Left ventricle myocardium inferior (tissue), 1 donor: ENCODE measurements at regions not wholly inside any gene's neighbourhood (a gene's known extent, or its start where the extent isn't known, plus 50 kb on each side); places are given as distances from the start of the nearest gene placed in this dataset.

ENCODE experiments used
- DNase-seq: peaks from one replicate; pipeline ENCODE4 v3.0.0-alpha.2; 2020
- H3K27ac ChIP-seq: fragments of 200-600 bp; replicated peaks from 2 replicates; pipeline ENCODE4 v1.8.0; 2021
- H3K27me3 ChIP-seq: fragments of 200-600 bp; 2 replicates; pipeline ENCODE4 v1.8.0; 2021; ENCODE audit warnings: low read depth
- H3K36me3 ChIP-seq: fragments of 200-600 bp; 2 replicates; pipeline ENCODE4 v1.8.0; 2021
- H3K4me1 ChIP-seq: fragments of 200-600 bp; 2 replicates; pipeline ENCODE4 v1.8.0; 2021
- H3K4me3 ChIP-seq: fragments of 200-600 bp; 2 replicates; pipeline ENCODE4 v1.8.0; 2021; ENCODE audit warnings: mild to moderate bottlenecking, moderate library complexity
- H3K9me3 ChIP-seq: fragments of 200-600 bp; replicated peaks from 2 replicates; pipeline ENCODE4 v1.8.0; 2021
- intact Hi-C: fragments of 100-400 bp; cut with micrococcal nuclease; formaldehyde crosslinking; loops from one replicate; pipeline ENCODE4 v1.11.0; 2022
- TF ChIP-seq, protein P1 (sequence below): fragments of 200-600 bp; IDR thresholded peaks from 2 replicates; pipeline ENCODE4 v1.8.0; 2021; ENCODE audit warnings: antibody characterized with exemption, mild to moderate bottlenecking, borderline replicate concordance
- donor health status: DM: no; HTN: yes; CAD: no; lungs with severe emphysema.

DNA sequence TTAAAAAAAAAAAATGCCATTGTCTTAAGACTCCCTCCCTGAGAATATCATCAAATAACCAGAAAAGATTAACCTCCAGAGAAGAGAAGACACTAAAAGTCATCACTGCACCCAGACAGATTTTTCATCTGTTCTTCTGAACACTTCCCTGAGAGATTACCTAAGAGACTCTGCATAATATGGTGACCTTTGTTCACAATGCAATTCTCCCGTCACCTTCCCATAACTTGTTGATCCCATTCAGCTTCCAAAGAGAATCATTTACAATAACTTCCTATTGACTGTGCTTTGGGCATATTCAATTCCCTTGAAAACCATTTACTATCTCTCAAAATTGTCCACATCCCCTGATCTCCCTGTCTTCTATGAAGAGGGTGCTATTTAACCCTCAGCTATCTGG lies 85.1 kb upstream of the SMAD1 start:
- Histone ChIP-seq H3K36me3 (no peaks in the 10 kb centered on the region), H3K4me1 (no peaks in the 10 kb centered on the region), H3K4me3 (no peak overlapping the region), H3K9me3 (no peaks in the 10 kb centered on the region), H3K27ac (no peak overlapping the region), H3K27me3 (no peaks in the 10 kb centered on the region)
- TF ChIP-seq, protein P1, sequence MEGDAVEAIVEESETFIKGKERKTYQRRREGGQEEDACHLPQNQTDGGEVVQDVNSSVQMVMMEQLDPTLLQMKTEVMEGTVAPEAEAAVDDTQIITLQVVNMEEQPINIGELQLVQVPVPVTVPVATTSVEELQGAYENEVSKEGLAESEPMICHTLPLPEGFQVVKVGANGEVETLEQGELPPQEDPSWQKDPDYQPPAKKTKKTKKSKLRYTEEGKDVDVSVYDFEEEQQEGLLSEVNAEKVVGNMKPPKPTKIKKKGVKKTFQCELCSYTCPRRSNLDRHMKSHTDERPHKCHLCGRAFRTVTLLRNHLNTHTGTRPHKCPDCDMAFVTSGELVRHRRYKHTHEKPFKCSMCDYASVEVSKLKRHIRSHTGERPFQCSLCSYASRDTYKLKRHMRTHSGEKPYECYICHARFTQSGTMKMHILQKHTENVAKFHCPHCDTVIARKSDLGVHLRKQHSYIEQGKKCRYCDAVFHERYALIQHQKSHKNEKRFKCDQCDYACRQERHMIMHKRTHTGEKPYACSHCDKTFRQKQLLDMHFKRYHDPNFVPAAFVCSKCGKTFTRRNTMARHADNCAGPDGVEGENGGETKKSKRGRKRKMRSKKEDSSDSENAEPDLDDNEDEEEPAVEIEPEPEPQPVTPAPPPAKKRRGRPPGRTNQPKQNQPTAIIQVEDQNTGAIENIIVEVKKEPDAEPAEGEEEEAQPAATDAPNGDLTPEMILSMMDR: no peak
- DNase-seq: no peak
- intact Hi-C loops: no loop called here

DNA sequence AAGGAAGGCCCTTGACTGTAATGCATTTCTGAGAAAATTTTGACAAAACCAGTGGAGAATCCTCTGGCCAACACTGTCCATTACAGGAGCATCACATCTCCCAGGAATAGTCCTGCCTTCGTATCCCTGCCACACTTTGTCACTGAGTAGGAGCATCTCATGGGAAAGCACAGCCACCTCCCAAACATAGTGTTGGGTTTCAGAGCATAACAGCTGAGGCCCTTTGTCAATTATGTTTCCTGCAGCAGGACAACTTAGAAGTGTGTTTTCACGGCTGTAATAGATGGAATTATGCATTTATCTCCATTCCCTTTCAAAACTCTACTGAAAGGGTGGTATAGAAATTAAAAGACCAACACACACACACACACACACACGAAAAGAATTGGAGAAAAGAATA lies 91.1 kb upstream of the SMAD1 start:
- TF ChIP-seq, protein P1: no peak
- H3K4me3 ChIP-seq: no peak overlapping the region
- no peaks in the 10 kb centered on the region for H3K4me1 ChIP-seq
- no peak overlapping the region for H3K27ac ChIP-seq
- no peaks in the 10 kb centered on the region for H3K36me3 ChIP-seq
- H3K9me3 ChIP-seq: peaks cover 2% of the 10 kb centered on the region
- no peaks in the 10 kb centered on the region for H3K27me3 ChIP-seq
- no peak for DNase-seq
- intact Hi-C loops: no loop called here

DNA sequence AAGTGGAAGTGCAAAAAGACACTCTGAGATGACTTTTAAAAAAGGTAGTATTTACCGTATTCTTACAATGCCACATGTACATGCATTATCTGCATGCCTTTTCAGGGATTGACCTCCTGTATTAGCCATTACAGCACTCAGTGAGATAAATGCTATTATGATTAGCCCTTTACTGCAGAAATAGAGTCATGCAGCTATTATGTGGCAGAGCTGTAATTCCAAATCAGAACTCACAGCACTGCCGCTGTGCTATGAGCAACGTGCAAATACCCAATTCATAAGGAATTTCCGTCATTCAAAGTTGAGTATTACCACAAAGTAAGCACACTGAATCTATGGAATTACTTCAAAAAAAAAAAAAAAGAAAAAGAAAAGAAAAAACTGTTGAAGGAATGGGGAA lies 92.1 kb upstream of the SMAD1 start:
- H3K4me3 ChIP-seq: no peak overlapping the region
- no peaks in the 10 kb centered on the region for H3K36me3 ChIP-seq
- TF ChIP-seq, protein P1: no peak
- peaks cover 13% of the 10 kb centered on the region for H3K9me3 ChIP-seq
- H3K4me1 ChIP-seq: no peaks in the 10 kb centered on the region
- H3K27me3 ChIP-seq: no peaks in the 10 kb centered on the region
- DNase-seq: no peak
- H3K27ac ChIP-seq: no peak overlapping the region
- intact Hi-C loops: no loop called here

DNA sequence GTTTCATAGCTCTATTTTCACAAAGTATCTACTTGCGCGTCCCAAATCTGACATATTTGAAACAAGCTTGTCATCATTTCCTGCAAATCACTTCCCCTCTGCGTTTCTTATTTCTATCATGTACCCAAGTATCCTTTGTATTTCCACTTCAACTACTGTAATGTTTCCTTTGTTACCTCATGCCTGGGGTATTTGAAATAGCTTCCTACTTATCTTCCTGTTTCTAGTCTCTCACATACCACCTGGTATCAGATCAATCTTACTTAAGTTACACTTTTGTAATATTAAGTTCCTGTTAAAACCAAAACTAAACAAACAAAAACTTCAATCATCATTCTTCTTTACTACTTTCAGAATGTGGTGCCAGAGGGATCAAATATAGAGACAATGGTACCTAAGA lies 93.6 kb upstream of the SMAD1 start:
- intact Hi-C loops: no loop called here

DNA sequence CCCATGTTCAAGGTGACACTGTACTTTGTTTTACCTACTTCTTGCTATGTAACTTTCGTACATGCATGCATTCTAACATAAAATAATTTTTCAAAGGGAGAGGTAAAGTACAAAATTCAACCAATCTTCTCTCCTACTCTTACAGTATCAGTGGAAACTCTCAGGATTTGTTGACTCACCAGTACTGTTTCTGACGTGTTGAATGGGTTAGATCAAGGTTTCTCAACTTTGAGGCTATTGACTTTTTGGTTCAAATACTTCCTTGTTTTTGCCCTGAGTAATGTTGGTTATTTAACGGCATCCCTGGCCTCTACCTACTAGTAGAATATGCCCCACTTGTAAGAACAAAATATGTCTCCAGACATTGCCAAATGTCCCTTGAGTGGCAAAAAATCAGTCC lies 94.6 kb upstream of the SMAD1 start:
- Histone ChIP-seq H3K4me1 (no peaks in the 10 kb centered on the region), H3K27me3 (no peaks in the 10 kb centered on the region), H3K9me3 (peaks cover 30% of the 10 kb centered on the region), H3K4me3 (no peak overlapping the region), H3K36me3 (no peaks in the 10 kb centered on the region), H3K27ac (no peak overlapping the region)
- TF ChIP-seq, protein P1: no peak
- intact Hi-C loops: no loop called here
- no peak for DNase-seq

More for the DNA sequence above, 93.6 kb upstream of the SMAD1 start:
- no peak for DNase-seq
- TF ChIP-seq, protein P1: no peak
- H3K9me3 ChIP-seq: peaks cover 28% of the 10 kb centered on the region
- H3K4me3 ChIP-seq: no peak overlapping the region
- H3K27me3 ChIP-seq: no peaks in the 10 kb centered on the region
- H3K36me3 ChIP-seq: no peaks in the 10 kb centered on the region
- H3K4me1 ChIP-seq: no peaks in the 10 kb centered on the region
- H3K27ac ChIP-seq: no peak overlapping the region

DNA sequence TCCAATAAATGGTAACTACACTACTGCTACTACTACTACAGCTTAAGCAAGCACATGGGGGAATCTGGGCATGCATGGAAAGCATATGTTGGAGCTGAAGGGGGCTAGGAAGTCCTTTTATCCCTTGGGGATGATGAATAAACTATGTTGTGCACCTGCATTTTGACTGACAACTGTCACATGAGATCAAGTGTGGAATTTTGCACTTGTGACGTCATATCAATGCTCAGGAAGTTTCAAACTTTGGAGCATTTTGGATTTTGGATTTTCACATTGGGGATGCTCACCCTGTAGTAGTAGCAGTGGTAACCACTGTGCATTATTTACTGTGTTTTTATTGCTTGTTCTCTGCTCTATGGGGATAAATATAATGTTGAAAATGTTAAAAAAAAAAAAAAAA lies 100.5 kb upstream of the SMAD1 start:
- H3K9me3 ChIP-seq: peaks cover 30% of the 10 kb centered on the region
- no peak overlapping the region for H3K27ac ChIP-seq
- TF ChIP-seq, protein P1: no peak
- H3K4me3 ChIP-seq: no peak overlapping the region
- no peaks in the 10 kb centered on the region for H3K36me3 ChIP-seq
- DNase-seq: no peak
- intact Hi-C loops: no loop called here
- no peaks in the 10 kb centered on the region for H3K27me3 ChIP-seq
- no peaks in the 10 kb centered on the region for H3K4me1 ChIP-seq
